ENCODE measurements at regions not wholly inside any gene's neighbourhood (a gene's known extent, or its start where the extent isn't known, plus 50 kb on each side); places are given as distances from the start of the nearest gene placed in this dataset.

DNA sequence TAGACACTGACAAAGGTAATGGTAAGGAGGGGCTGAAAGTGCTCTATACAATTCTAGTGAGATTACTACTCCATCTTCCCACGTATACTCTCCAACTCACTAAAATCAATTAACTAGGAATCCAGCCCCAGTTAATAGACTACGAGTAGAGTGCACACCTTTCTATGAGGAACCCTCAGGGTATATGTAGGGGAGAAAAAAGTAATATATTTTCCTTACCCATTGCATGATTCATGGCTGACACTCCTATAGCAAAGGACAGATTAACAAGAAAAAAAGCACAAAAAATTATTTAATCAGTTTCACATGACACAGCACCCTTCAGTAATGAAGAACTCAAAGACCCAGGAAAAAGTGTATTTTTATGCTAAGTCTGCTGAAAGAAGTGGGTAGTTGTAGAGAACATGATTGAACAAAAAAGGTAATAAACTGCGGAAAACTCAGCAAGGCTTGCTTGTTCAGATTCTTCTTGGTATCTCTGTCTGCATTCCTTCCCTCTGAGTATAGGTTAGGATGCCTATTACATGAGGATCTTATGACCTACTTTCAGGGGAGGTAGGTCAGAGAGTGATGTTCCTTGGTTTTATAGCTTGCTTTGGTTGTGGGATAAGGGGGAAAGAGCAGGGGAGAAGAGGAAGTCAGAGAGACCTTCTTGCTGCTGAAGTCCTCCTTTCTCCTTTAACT is 342.0 kb upstream of the DLGAP1 start:
- TF ChIP-seq, protein P1, sequence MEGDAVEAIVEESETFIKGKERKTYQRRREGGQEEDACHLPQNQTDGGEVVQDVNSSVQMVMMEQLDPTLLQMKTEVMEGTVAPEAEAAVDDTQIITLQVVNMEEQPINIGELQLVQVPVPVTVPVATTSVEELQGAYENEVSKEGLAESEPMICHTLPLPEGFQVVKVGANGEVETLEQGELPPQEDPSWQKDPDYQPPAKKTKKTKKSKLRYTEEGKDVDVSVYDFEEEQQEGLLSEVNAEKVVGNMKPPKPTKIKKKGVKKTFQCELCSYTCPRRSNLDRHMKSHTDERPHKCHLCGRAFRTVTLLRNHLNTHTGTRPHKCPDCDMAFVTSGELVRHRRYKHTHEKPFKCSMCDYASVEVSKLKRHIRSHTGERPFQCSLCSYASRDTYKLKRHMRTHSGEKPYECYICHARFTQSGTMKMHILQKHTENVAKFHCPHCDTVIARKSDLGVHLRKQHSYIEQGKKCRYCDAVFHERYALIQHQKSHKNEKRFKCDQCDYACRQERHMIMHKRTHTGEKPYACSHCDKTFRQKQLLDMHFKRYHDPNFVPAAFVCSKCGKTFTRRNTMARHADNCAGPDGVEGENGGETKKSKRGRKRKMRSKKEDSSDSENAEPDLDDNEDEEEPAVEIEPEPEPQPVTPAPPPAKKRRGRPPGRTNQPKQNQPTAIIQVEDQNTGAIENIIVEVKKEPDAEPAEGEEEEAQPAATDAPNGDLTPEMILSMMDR (IDR thresholded peaks at IDR 0.05) = no peak
- intact Hi-C loops (cut with micrococcal nuclease) = no loop called here
- CTCF ChIA-PET = no interaction called here
- POLR2A ChIA-PET = no interaction called here
- ATAC-seq (ENCODE audit: low read depth) = no peak
- no peaks in the 10 kb centered on the region for H3K36me3 Mint-ChIP-seq (ENCODE audit: low read depth)
- H3K27me3 Mint-ChIP-seq = no peaks in the 10 kb centered on the region
- no peak overlapping the region for H3K4me3 Mint-ChIP-seq
- H3K27ac Mint-ChIP-seq = no peak overlapping the region
- peaks cover 24% of the 10 kb centered on the region for H3K9me3 Mint-ChIP-seq
- DNase-seq = no peak
- H3K4me1 Mint-ChIP-seq = no peaks in the 10 kb centered on the region

DNA sequence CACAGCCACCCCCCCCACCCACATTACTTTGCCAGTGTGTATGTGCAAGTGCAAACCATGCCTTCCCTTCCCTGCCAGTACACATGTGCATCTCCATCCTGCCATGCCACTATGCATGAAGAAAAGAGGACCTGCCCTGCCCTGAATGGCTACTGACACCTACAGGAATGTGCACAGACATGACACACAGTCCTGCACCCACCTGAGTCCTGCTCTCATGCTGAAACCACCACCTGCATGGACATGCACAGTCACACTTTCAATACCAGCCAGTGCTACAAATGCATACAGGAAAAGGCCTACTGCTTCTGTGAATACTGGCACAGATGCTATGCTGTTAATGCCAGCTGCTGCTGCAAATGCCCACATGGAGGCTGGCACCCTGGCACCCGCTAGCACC is 334.4 kb upstream of the DLGAP1 start:
- Mint-ChIP-seq H3K4me3 (no peak overlapping the region), H3K36me3 (ENCODE audit: low read depth) (no peaks in the 10 kb centered on the region), H3K4me1 (no peaks in the 10 kb centered on the region), H3K27me3 (no peaks in the 10 kb centered on the region), H3K27ac (no peak overlapping the region), H3K9me3 (peaks cover 10% of the 10 kb centered on the region)
- TF ChIP-seq, protein P1 (IDR thresholded peaks at IDR 0.05) = no peak
- DNase-seq (no peak), ATAC-seq (ENCODE audit: low read depth) (no peak)
- ChIA-PET CTCF (no interaction called here), POLR2A (no interaction called here)
- intact Hi-C loops (cut with micrococcal nuclease) = no loop called here

DNA sequence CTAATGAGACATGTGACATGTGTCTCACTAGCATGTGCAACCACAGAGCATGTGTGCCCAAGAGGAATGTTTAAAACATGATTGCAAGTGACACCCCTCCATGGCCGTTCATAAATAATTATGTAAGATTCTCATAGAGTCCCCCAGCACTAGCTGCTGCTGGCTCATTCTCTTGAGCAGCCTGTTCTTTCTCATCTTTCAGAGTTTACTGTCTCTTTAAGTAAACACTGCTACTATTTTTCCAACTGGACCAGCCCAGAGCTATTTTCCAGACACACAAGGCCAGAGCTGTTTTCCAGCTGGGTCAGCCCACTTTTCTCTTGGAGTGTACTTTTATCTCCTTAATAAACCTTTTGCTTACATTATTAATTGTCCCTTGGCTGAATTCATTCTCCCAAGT is 326.8 kb upstream of the DLGAP1 start:
- H3K9me3 Mint-ChIP-seq = no peaks in the 10 kb centered on the region
- TF ChIP-seq, protein P1 (IDR thresholded peaks at IDR 0.05) = no peak
- H3K27ac Mint-ChIP-seq = no peak overlapping the region
- no peaks in the 10 kb centered on the region for H3K36me3 Mint-ChIP-seq (ENCODE audit: low read depth)
- intact Hi-C loops (cut with micrococcal nuclease) = no loop called here
- POLR2A ChIA-PET = no interaction called here
- no peak overlapping the region for H3K4me3 Mint-ChIP-seq
- ATAC-seq (ENCODE audit: low read depth) = no peak
- DNase-seq = no peak
- no peaks in the 10 kb centered on the region for H3K4me1 Mint-ChIP-seq
- CTCF ChIA-PET = no interaction called here
- H3K27me3 Mint-ChIP-seq = no peaks in the 10 kb centered on the region

DNA sequence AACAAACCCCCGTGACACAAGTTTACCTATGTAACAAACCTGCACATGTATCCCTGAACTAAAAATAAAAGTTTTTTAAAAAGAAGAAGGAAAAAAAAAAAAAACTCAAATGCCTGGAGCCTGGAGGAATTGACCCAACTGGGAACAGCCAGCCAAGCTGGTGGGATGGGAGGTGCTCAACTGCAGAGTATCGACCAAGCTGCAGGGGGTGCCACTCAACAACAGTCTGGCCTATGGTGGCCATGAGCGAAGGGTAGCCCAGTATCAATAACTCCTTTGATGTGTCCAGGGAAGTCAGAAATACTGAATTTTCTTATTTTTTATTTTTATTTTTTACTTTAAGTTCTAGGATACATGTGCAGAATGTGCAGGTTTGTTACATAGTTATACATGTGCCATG is 310.3 kb upstream of the DLGAP1 start:
- TF ChIP-seq, protein P1 (IDR thresholded peaks at IDR 0.05) = no peak
- intact Hi-C loops (cut with micrococcal nuclease) = no loop called here
- CTCF ChIA-PET = no interaction called here

DNA sequence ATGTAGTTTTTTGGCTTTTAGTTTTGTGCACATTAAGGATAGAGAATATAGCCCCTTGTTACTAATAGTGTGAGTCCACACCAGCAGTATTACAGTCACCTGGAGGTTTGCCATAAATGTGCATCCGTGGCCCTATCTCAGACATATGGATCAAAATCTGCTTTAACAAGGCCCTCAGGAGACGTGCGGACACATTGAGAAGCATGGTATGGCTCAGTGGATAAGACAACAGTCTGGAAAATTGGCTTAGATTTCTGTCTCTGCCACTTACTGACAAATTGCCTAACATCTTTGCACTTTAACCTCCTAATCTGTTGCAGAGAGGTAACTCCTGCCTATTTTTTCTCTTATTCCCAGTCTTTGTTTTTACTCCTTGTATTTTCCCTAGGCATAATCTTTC is 307.2 kb upstream of the DLGAP1 start:
- ATAC-seq (ENCODE audit: low read depth) (no peak), DNase-seq (no peak)
- ChIA-PET CTCF (no interaction called here), POLR2A (no interaction called here)
- H3K27me3 Mint-ChIP-seq = no peaks in the 10 kb centered on the region
- H3K9me3 Mint-ChIP-seq = peaks cover 11% of the 10 kb centered on the region
- H3K4me3 Mint-ChIP-seq = no peak overlapping the region
- no peak overlapping the region for H3K27ac Mint-ChIP-seq
- H3K36me3 Mint-ChIP-seq (ENCODE audit: low read depth) = no peaks in the 10 kb centered on the region
- intact Hi-C loops (cut with micrococcal nuclease) = no loop called here
- no peaks in the 10 kb centered on the region for H3K4me1 Mint-ChIP-seq
- TF ChIP-seq, protein P1 (IDR thresholded peaks at IDR 0.05) = no peak

More for the DNA sequence above, 310.3 kb upstream of the DLGAP1 start:
- H3K9me3 Mint-ChIP-seq = peaks cover 9% of the 10 kb centered on the region
- H3K4me1 Mint-ChIP-seq = no peaks in the 10 kb centered on the region
- POLR2A ChIA-PET = no interaction called here
- H3K27ac Mint-ChIP-seq = no peak overlapping the region
- no peaks in the 10 kb centered on the region for H3K36me3 Mint-ChIP-seq (ENCODE audit: low read depth)
- H3K4me3 Mint-ChIP-seq = no peak overlapping the region
- ATAC-seq (ENCODE audit: low read depth) = no peak
- DNase-seq = no peak
- no peaks in the 10 kb centered on the region for H3K27me3 Mint-ChIP-seq
